Brain microvascular endothelial cell (primary cell): ENCODE measurements at regions not wholly inside any gene's neighbourhood (a gene's known extent, or its start where the extent isn't known, plus 50 kb on each side); places are given as distances from the start of the nearest gene placed in this dataset.
"Not testable (repeated sequence)": the region's sequence is repeated elsewhere in the genome, so short reads cannot be mapped to it uniquely, and the experiment has no call there.

Experiments used
- DNase-seq: peaks from one replicate; pipeline ENCODE4 v3.0.0-alpha.2; 2020
- H3K27ac ChIP-seq: fragments of 250-450 bp; sonication (Bioruptor Pico); 2 replicates; pipeline ENCODE4 v1.5.1; 2020; ENCODE audit warnings: mild to moderate bottlenecking, moderate library complexity
- H3K27me3 ChIP-seq: fragments of 250-450 bp; sonication (Bioruptor Pico); replicated peaks from 2 replicates; pipeline ENCODE4 v1.5.1; 2020; ENCODE audit warnings: mild to moderate bottlenecking
- H3K36me3 ChIP-seq: fragments of 250-450 bp; sonication (Bioruptor Pico); replicated peaks from 2 replicates; pipeline ENCODE4 v1.5.1; 2020; ENCODE audit warnings: mild to moderate bottlenecking
- H3K4me3 ChIP-seq: 2 replicates; pipeline ENCODE4 v1.5.1; 2011; ENCODE audit warnings: low read depth, mild to moderate bottlenecking, control low read depth, low read length, moderate library complexity
- CTCF ChIP-seq: IDR thresholded peaks from 2 replicates; pipeline ENCODE4 v1.5.1; 2011; ENCODE audit warnings: low read depth, mild to moderate bottlenecking, moderate library complexity, low read length, control low read depth, inconsistent platforms; ENCODE audit errors: missing control alignments
- in situ Hi-C: cut with HindIII; loops from 2 replicates; pipeline ENCODE4 v1.10.0; 2017; ENCODE audit warnings: low sequenced_read_pairs, low pct_ligation_motif_present

GRCh38 chr3:193921465-193921864, 214.5 kb upstream of the HES1 start:
- TF ChIP-seq CTCF, result no peak
- DNase-seq, result no peak
- Histone ChIP-seq H3K36me3 (no peaks in the 10 kb centered on the region), H3K27me3 (peaks cover 3% of the 10 kb centered on the region), H3K4me3 (no peak overlapping the region), H3K27ac (no peak overlapping the region)
- in situ Hi-C loops, result no loop called here

GRCh38 chr3:193922034-193922774, 213.7 kb upstream of the HES1 start:
- in situ Hi-C loops, result no loop called here
- no peak overlapping the region for H3K4me3 ChIP-seq
- no peaks in the 10 kb centered on the region for H3K27me3 ChIP-seq
- TF ChIP-seq CTCF, result no peak
- H3K36me3 ChIP-seq, result no peaks in the 10 kb centered on the region
- no peak for DNase-seq
- no peak overlapping the region for H3K27ac ChIP-seq

GRCh38 chr3:193923958-193924357, 212.0 kb upstream of the HES1 start:
- H3K27ac ChIP-seq, H3K4me3 ChIP-seq, in situ Hi-C loops, H3K36me3 ChIP-seq, DNase-seq, H3K27me3 ChIP-seq: not testable (repeated sequence)

GRCh38 chr3:193926071-193926470, 209.9 kb upstream of the HES1 start:
- H3K4me3 ChIP-seq, H3K36me3 ChIP-seq, DNase-seq, H3K27me3 ChIP-seq, H3K27ac ChIP-seq, in situ Hi-C loops: not testable (repeated sequence)

GRCh38 chr3:193927413-193928206, 208.3 kb upstream of the HES1 start:
- H3K27ac ChIP-seq, DNase-seq, in situ Hi-C loops, H3K36me3 ChIP-seq, H3K4me3 ChIP-seq, H3K27me3 ChIP-seq: not testable (repeated sequence)

GRCh38 chr3:193928354-193929209, 207.4 kb upstream of the HES1 start:
- in situ Hi-C loops, result no loop called here
- DNase-seq, result no peak
- TF ChIP-seq CTCF, result no peak
- Histone ChIP-seq H3K27me3 (peaks cover 3% of the 10 kb centered on the region), H3K27ac (no peak overlapping the region), H3K36me3 (no peaks in the 10 kb centered on the region), H3K4me3 (no peak overlapping the region)

GRCh38 chr3:193929373-193929772, 206.6 kb upstream of the HES1 start:
- no peak for DNase-seq
- in situ Hi-C loops, result no loop called here
- Histone ChIP-seq H3K4me3 (no peak overlapping the region), H3K27me3 (peaks cover 6% of the 10 kb centered on the region), H3K27ac (no peak overlapping the region), H3K36me3 (no peaks in the 10 kb centered on the region)
- no peak for TF ChIP-seq CTCF
